ENCODE measurements at regions not wholly inside any gene's neighbourhood (a gene's known extent, or its start where the extent isn't known, plus 50 kb on each side); places are given as distances from the start of the nearest gene placed in this dataset.

GRCh38 chr6:92770540-92770939 is 648.8 kb downstream of the EPHA7 start:
- TF ChIP-seq CTCF (optimal IDR thresholded peaks at IDR 0.05 in 1 of 3, IDR thresholded peaks at IDR 0.05 in 1 of 3, conservative IDR thresholded peaks at IDR 0.05 in 1 of 3; ENCODE audit: extremely low read depth in 1 of 3, insufficient read depth in 2 of 3, low read length in 3 of 3) (no peak), EZH2 (IDR thresholded peaks at IDR 0.05; ENCODE audit: low read length) (no peak)

All from keratinocyte (primary cell).